Amygdala (tissue), 56 donors: ENCODE measurements at regions not wholly inside any gene's neighbourhood (a gene's known extent, or its start where the extent isn't known, plus 50 kb on each side); places are given as distances from the start of the nearest gene placed in this dataset.
A peak's percentile ranks its signal among the peaks of the same experiment; 100 is the strongest.
"Not testable (repeated sequence)": the region's sequence is repeated elsewhere in the genome, so short reads cannot be mapped to it uniquely, and the experiment has no call there.

Experiments used
- DNase-seq, 56 donors: peaks; one replicate each; lab custom pipeline; 2025; lab: John Stamatoyannopoulos, UW

- not testable (repeated sequence) for DNase-seq
Measured at GRCh38 chr1:120357046-120357445, 57.8 kb upstream of the NBPF8 start.

GRCh38 chr1:120356170-120356569, 58.7 kb upstream of the NBPF8 start:
- peak in 4 of 56 donors; percentile 2 to 16 (median 10) for DNase-seq

GRCh38 chr1:120354618-120355184, 60.1 kb upstream of the NBPF8 start:
- DNase-seq = peak in 23 of 56 donors; percentile 0 to 74 (median 42)

- not testable (repeated sequence) for DNase-seq
Measured at GRCh38 chr1:120342231-120343073, 72.4 kb upstream of the NBPF8 start.

GRCh38 chr1:120341756-120342155, 73.1 kb upstream of the NBPF8 start:
- DNase-seq = peak in 3 of 56 donors; percentile 2 to 8 (median 5)

- not testable (repeated sequence) for DNase-seq
Measured at GRCh38 chr1:120340838-120341751, 73.7 kb upstream of the NBPF8 start.

GRCh38 chr1:120315738-120316137, 99.1 kb upstream of the NBPF8 start:
- not testable (repeated sequence) for DNase-seq

- DNase-seq = not testable (repeated sequence)
Measured at GRCh38 chr1:120311930-120312329, 102.9 kb upstream of the NBPF8 start.

GRCh38 chr1:120308940-120309578, 105.8 kb upstream of the NBPF8 start:
- not testable (repeated sequence) for DNase-seq

GRCh38 chr1:120305046-120305445, 109.8 kb upstream of the NBPF8 start:
- DNase-seq = not testable (repeated sequence)

- not testable (repeated sequence) for DNase-seq
Measured at GRCh38 chr1:120304341-120304740, 110.5 kb upstream of the NBPF8 start.

- DNase-seq = not testable (repeated sequence)
Measured at GRCh38 chr1:120299433-120300057, 115.3 kb upstream of the NBPF8 start.

GRCh38 chr1:120298487-120298886, 116.3 kb upstream of the NBPF8 start:
- DNase-seq = not testable (repeated sequence)

- DNase-seq = not testable (repeated sequence)
Measured at GRCh38 chr1:120297345-120297953, 117.4 kb upstream of the NBPF8 start.

GRCh38 chr1:120290105-120290504, 113.8 kb upstream of the SEC22B start:
- not testable (repeated sequence) for DNase-seq

- not testable (repeated sequence) for DNase-seq
Measured at GRCh38 chr1:120289601-120290074, 113.3 kb upstream of the SEC22B start.

GRCh38 chr1:120288814-120289600, 112.7 kb upstream of the SEC22B start:
- not testable (repeated sequence) for DNase-seq

- not testable (repeated sequence) for DNase-seq
Measured at GRCh38 chr1:120288167-120288566, 111.8 kb upstream of the SEC22B start.
